ENCODE measurements at regions not wholly inside any gene's neighbourhood (a gene's known extent, or its start where the extent isn't known, plus 50 kb on each side); places are given as distances from the start of the nearest gene placed in this dataset.

GRCh38 chr17:14873996-14874395 is 391.1 kb downstream of the PMP22 start:
- Histone ChIP-seq H3K27me3 (no peaks in the 10 kb centered on the region), H3K4me1 (no peaks in the 10 kb centered on the region), H3K27ac (no peak overlapping the region), H3K9me3 (no peaks in the 10 kb centered on the region), H3K36me3 (no peaks in the 10 kb centered on the region), H3K4me3 (no peak overlapping the region)
- DNase-seq (ENCODE audit: low spot score in 2 of 2) = no peak
- TF ChIP-seq POLR2AphosphoS5 (IDR thresholded peaks at IDR 0.05) (no peak), CTCF (IDR thresholded peaks at IDR 0.05) (no peak), POLR2A (IDR thresholded peaks at IDR 0.05) (no peak)
- intact Hi-C loops (cut with DNase I; ENCODE audit: low total_unique reads) = loop anchor here (5.0 kb wide), 1 partner anchor 348 kb away; no protein-coding TSS in a partner anchor

GRCh38 chr17:14873540-14873939 is 391.6 kb downstream of the PMP22 start:
- no peak overlapping the region for H3K27ac ChIP-seq
- DNase-seq (ENCODE audit: low spot score in 2 of 2) = no peak
- no peak overlapping the region for H3K4me3 ChIP-seq
- TF ChIP-seq POLR2AphosphoS5 (IDR thresholded peaks at IDR 0.05) (no peak), POLR2A (IDR thresholded peaks at IDR 0.05) (no peak), CTCF (IDR thresholded peaks at IDR 0.05) (no peak)
- intact Hi-C loops (cut with DNase I; ENCODE audit: low total_unique reads) = loop anchor here (5.0 kb wide), 1 partner anchor 349 kb away; no protein-coding TSS in a partner anchor
- no peaks in the 10 kb centered on the region for H3K27me3 ChIP-seq
- H3K9me3 ChIP-seq = no peaks in the 10 kb centered on the region
- no peaks in the 10 kb centered on the region for H3K36me3 ChIP-seq
- H3K4me1 ChIP-seq = no peaks in the 10 kb centered on the region

- H3K9me3 ChIP-seq = no peaks in the 10 kb centered on the region
- H3K27ac ChIP-seq = no peak overlapping the region
- TF ChIP-seq CTCF (IDR thresholded peaks at IDR 0.05) = no peak
- no peak for TF ChIP-seq POLR2A (IDR thresholded peaks at IDR 0.05)
- no peak for TF ChIP-seq POLR2AphosphoS5 (IDR thresholded peaks at IDR 0.05)
- intact Hi-C loops (cut with DNase I; ENCODE audit: low total_unique reads) = loop anchor here (5.0 kb wide), 1 partner anchor 350 kb away; no protein-coding TSS in a partner anchor
- no peaks in the 10 kb centered on the region for H3K27me3 ChIP-seq
- no peaks in the 10 kb centered on the region for H3K4me1 ChIP-seq
- H3K4me3 ChIP-seq = no peak overlapping the region
- DNase-seq (ENCODE audit: low spot score in 2 of 2) = no peak
- H3K36me3 ChIP-seq = no peaks in the 10 kb centered on the region
Observed at GRCh38 chr17:14871921-14872320, 393.2 kb downstream of the PMP22 start.

- TF ChIP-seq POLR2AphosphoS5 (IDR thresholded peaks at IDR 0.05) (no peak), CTCF (IDR thresholded peaks at IDR 0.05) (no peak), POLR2A (IDR thresholded peaks at IDR 0.05) (no peak)
- intact Hi-C loops (cut with DNase I; ENCODE audit: low total_unique reads) = no loop called here
- H3K9me3 ChIP-seq = no peaks in the 10 kb centered on the region
- H3K27ac ChIP-seq = no peak overlapping the region
- DNase-seq (ENCODE audit: low spot score in 2 of 2) = no peak
- no peaks in the 10 kb centered on the region for H3K36me3 ChIP-seq
- H3K4me1 ChIP-seq = no peaks in the 10 kb centered on the region
- no peak overlapping the region for H3K4me3 ChIP-seq
- no peaks in the 10 kb centered on the region for H3K27me3 ChIP-seq
Observed at GRCh38 chr17:14866266-14866665, 398.9 kb downstream of the PMP22 start.

GRCh38 chr17:14864127-14864526 is 401.0 kb downstream of the PMP22 start:
- TF ChIP-seq POLR2AphosphoS5 (IDR thresholded peaks at IDR 0.05) (no peak), POLR2A (IDR thresholded peaks at IDR 0.05) (no peak), CTCF (IDR thresholded peaks at IDR 0.05) (no peak)

More at GRCh38 chr17:14864127-14864526, 401.0 kb downstream of the PMP22 start:
- Histone ChIP-seq H3K4me1 (no peaks in the 10 kb centered on the region), H3K27me3 (no peaks in the 10 kb centered on the region), H3K27ac (no peak overlapping the region), H3K9me3 (no peaks in the 10 kb centered on the region), H3K36me3 (no peaks in the 10 kb centered on the region), H3K4me3 (no peak overlapping the region)
- intact Hi-C loops (cut with DNase I; ENCODE audit: low total_unique reads) = no loop called here
- DNase-seq (ENCODE audit: low spot score in 2 of 2) = no peak

Data from breast epithelium (tissue), 4 donors.